Astrocyte (in vitro differentiated cells and primary cell): ENCODE measurements at regions not wholly inside any gene's neighbourhood (a gene's known extent, or its start where the extent isn't known, plus 50 kb on each side); places are given as distances from the start of the nearest gene placed in this dataset.

Experiments used
- EZH2 ChIP-seq: IDR thresholded peaks from 2 replicates; pipeline ENCODE4 v1.6.1; 2012; ENCODE audit warnings: mild to moderate bottlenecking, low read length, inconsistent platforms; ENCODE audit not compliant: insufficient read depth
- TF ChIP-seq, protein P1 (sequence below): IDR thresholded peaks from 2 replicates; pipeline ENCODE4 v1.5.1; 2011; ENCODE audit warnings: low read depth, mild to moderate bottlenecking, inconsistent platforms, low read length, moderate library complexity; ENCODE audit not compliant: insufficient read depth

DNA sequence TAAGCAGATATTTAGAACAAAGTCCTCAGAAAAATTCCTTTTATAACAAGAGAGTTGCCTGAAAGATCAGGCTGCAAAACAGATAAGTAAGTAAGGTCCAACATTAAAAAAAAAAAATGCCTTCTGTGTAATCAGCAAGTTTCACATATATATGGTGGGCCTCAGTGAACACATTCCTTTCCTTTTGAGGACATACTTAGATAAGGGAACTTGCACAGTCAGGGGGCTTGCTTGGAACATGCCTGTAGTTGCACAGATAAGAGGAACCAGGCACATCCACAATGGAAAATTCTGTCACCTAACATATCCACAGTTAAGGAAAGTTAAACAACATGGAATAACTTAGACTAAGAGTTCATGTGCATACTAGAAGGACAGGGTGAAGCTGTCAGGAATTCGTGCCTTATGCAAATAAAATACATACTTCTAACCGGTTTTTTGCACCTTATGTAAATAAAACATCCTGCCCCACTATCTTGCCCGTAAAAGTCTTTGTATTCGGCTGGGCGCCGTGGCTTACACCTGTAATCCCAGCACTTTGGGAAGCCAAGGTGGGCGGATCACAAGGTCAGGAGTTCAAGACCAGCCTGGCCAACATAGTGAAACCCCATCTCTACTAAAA lies 257.3 kb downstream of the ZNF33B start:
- TF ChIP-seq, protein P1, sequence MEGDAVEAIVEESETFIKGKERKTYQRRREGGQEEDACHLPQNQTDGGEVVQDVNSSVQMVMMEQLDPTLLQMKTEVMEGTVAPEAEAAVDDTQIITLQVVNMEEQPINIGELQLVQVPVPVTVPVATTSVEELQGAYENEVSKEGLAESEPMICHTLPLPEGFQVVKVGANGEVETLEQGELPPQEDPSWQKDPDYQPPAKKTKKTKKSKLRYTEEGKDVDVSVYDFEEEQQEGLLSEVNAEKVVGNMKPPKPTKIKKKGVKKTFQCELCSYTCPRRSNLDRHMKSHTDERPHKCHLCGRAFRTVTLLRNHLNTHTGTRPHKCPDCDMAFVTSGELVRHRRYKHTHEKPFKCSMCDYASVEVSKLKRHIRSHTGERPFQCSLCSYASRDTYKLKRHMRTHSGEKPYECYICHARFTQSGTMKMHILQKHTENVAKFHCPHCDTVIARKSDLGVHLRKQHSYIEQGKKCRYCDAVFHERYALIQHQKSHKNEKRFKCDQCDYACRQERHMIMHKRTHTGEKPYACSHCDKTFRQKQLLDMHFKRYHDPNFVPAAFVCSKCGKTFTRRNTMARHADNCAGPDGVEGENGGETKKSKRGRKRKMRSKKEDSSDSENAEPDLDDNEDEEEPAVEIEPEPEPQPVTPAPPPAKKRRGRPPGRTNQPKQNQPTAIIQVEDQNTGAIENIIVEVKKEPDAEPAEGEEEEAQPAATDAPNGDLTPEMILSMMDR: no peak
- no peak for TF ChIP-seq EZH2
